ENCODE measurements at regions not wholly inside any gene's neighbourhood (a gene's known extent, or its start where the extent isn't known, plus 50 kb on each side); places are given as distances from the start of the nearest gene placed in this dataset.
"Not testable (repeated sequence)": the region's sequence is repeated elsewhere in the genome, so short reads cannot be mapped to it uniquely, and the experiment has no call there.

DNA sequence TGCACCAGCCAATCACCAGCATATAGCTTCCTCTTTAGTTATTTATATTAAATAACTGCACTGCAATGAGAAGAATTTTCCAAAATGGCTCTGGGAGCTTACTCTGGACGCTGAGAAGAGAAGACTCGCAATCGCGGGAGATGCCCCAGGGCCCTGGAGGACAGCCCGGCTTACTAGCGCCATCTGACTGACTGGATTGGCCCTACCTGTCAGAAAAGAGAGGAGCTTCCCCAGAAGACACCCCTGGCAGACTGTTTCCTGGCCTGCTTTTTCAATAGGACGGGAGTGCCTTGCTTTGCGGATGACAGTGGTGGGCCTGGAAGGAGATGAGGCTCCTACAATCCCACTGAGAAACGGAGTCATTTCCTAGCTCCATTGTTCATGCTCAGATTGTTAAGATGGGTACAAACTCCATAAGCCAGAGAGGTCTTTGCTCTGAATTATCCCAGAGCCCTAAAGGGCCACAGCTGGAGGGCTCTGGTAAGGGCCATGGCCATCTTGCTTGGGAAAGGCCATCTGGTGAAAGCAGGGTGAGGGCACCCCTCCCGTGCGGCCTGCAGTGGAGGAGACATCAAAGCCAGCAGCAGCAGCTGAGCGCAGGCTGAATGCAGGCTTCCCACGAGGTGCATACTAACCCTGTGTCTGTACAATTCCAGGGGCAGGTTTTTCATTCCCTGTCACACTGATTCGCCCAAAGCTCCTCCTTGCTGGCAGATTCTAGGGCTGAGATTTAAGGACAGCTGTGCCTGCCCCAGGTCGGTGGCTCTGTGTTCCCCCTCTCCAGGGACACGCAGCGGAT is 92.1 kb downstream of the GALR1 start:
- no peak for DNase-seq (ENCODE audit: low spot score)
- in situ Hi-C loops (cut with MboI; ENCODE audit: low pct_unique_long_range_greater_than_20kb, low sequenced_read_pairs, unreplicated experiment): no loop called here
- TF ChIP-seq, protein P1, sequence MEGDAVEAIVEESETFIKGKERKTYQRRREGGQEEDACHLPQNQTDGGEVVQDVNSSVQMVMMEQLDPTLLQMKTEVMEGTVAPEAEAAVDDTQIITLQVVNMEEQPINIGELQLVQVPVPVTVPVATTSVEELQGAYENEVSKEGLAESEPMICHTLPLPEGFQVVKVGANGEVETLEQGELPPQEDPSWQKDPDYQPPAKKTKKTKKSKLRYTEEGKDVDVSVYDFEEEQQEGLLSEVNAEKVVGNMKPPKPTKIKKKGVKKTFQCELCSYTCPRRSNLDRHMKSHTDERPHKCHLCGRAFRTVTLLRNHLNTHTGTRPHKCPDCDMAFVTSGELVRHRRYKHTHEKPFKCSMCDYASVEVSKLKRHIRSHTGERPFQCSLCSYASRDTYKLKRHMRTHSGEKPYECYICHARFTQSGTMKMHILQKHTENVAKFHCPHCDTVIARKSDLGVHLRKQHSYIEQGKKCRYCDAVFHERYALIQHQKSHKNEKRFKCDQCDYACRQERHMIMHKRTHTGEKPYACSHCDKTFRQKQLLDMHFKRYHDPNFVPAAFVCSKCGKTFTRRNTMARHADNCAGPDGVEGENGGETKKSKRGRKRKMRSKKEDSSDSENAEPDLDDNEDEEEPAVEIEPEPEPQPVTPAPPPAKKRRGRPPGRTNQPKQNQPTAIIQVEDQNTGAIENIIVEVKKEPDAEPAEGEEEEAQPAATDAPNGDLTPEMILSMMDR (IDR thresholded peaks at IDR 0.05; ENCODE audit: extremely low read depth, insufficient read depth, missing control alignments): no peak

DNA sequence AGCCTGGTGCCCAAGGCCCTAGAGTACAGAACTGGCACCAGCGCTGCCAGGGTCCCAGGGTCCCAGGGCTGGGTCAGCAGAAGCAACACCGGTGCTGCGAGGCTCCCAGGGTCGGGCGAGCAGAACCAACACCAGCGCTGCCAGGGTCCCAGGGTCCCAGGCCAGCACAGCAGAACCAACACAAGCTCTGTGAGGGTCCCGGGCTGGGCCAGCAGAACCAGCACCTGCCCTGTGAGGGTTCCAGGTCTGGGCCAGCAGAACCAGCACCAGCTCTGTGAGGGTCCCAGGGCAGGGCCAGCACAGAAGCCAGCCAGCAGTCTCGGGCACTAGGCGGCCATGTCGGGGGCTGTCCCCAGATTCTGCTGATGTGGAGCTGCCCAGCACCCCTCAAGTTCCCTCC is 93.1 kb downstream of the GALR1 start:
- in situ Hi-C loops (cut with MboI; ENCODE audit: low pct_unique_long_range_greater_than_20kb, low sequenced_read_pairs, unreplicated experiment): no loop called here
- TF ChIP-seq, protein P1 (IDR thresholded peaks at IDR 0.05; ENCODE audit: extremely low read depth, insufficient read depth, missing control alignments): no peak
- DNase-seq (ENCODE audit: low spot score): no peak

DNA sequence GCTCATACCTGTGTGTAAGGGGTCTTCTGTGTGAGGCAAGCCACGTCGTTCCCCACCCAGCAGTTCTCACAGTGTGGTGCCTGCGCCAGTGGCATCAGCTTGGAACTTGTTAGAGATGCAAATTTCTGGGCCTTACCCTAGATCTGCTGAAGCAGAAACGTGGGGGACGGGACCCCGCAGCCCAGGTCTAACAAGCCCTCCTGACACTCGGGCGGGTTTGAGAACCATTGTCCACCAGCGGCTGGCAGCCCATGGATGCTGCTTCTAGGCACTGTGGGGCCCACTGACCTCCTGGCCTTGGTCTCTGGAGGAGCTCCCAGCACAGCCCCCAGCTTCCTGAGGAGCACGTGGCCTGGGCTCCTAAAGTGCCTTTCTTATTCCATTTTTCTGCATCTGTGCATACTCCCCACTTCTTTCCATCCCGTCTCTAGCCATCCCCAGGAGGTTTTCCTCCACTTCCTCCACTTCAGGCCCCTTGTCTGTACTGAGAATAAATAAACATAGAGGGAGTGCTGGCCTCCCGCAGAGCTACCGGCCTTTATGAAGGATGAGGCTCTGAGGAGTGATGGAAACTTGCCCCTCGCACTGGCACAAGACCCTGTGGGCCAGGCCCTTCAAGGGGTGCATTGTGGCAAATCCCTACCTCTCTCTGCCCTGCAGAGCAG is 94.3 kb downstream of the GALR1 start:
- no peak for DNase-seq (ENCODE audit: low spot score)
- TF ChIP-seq, protein P1 (IDR thresholded peaks at IDR 0.05; ENCODE audit: extremely low read depth, insufficient read depth, missing control alignments): no peak
- in situ Hi-C loops (cut with MboI; ENCODE audit: low pct_unique_long_range_greater_than_20kb, low sequenced_read_pairs, unreplicated experiment): no loop called here

DNA sequence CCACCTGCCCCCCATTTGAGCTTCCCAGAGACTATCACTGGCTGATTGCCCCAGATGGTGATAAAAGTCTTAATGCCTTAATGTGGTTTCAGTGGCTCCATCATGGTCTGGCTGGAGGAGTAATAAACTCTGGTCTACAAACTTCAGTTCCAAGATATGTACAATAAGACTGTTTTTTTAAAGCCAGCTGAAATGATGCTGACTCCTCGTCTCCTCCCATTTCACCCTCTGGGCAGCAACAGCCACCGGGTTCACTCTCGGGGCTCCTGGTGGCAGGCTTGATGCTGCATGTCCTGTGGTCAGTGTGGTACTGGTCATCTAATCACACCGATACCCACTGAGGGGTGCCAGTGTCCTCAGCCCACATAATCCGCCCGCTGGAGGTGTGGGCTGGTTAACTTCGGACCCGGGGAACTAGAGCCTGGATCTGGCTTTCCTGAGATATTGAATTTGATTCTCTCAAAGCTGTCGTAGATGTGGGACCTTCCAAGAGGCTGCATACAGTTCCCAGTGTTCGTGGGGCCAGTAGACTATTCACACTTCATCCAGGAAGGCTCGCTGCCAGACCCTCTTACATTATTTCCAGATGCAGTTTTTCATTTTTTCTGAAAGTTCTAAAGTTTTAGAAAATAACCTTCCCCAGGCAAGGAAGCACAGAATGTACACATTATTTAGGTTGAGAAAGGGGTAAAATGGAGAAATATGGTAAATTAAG is 95.3 kb downstream of the GALR1 start:
- TF ChIP-seq, protein P1 (IDR thresholded peaks at IDR 0.05; ENCODE audit: extremely low read depth, insufficient read depth, missing control alignments): no peak
- in situ Hi-C loops (cut with MboI; ENCODE audit: low pct_unique_long_range_greater_than_20kb, low sequenced_read_pairs, unreplicated experiment): no loop called here
- no peak for DNase-seq (ENCODE audit: low spot score)

DNA sequence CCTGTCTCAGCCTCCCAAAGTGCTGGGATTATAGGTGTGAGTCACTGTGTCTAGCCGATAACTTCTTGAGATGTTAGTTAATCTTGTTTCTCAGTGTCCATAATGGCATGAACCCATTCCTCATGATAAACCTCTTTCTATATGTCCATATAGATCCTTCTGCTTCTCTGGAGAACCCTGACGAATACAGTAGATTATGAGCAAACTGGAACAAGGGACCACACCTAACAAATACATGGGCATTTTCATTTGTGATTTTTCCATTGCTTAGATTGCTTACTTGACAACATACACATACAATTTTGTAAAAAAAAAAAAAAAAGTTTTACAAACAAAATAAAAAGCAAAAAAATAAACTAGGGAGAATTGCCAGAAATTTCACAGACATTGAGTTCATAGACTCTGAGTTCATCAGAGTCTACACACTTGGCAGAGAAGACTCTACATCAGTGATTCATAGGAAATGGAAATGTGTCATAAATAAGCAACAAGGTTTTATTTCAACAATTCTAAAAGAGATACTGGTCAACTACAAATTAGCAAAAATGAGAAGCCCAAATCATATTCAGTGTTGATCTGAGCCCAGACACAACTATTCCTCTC is 96.7 kb downstream of the GALR1 start:
- TF ChIP-seq, protein P1 (IDR thresholded peaks at IDR 0.05; ENCODE audit: extremely low read depth, insufficient read depth, missing control alignments): no peak
- in situ Hi-C loops (cut with MboI; ENCODE audit: low pct_unique_long_range_greater_than_20kb, low sequenced_read_pairs, unreplicated experiment): no loop called here
- DNase-seq (ENCODE audit: low spot score): no peak

DNA sequence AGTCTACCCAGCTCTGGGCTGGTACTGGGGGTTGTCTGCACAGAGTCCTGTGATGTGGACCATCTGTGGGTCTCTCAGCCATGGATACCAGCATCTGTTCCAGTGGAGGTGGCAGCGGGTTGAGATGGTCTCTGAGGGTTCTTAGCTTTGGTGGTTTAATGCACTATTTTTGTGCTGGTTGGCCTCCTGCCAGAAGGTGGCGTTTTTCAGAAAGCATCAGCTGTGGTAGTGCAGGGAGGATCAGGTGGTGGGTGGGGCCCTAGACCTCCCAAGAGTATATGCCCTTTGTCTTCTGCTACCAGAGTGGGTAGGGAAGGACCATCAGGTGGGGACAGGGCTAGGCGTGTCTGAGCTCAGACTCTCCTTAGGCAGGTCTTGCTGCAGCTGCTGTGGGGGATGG is 103.7 kb downstream of the GALR1 start:
- DNase-seq (ENCODE audit: low spot score); in situ Hi-C loops (cut with MboI; ENCODE audit: low pct_unique_long_range_greater_than_20kb, low sequenced_read_pairs, unreplicated experiment): not testable (repeated sequence)
